ENCODE measurements at regions not wholly inside any gene's neighbourhood (a gene's known extent, or its start where the extent isn't known, plus 50 kb on each side); places are given as distances from the start of the nearest gene placed in this dataset.

GRCh38 chr2:237165405-237166276, 80.0 kb downstream of the COPS8 start:
- peak; percentile 43 for TF ChIP-seq CTCF (IDR thresholded peaks at IDR 0.05; ENCODE audit: low read depth, low read length, poor library complexity, severe bottlenecking)
- TF ChIP-seq EZH2phosphoT487 (IDR thresholded peaks at IDR 0.05; ENCODE audit: borderline replicate concordance, low read length): no peak
